ENCODE measurements at regions not wholly inside any gene's neighbourhood (a gene's known extent, or its start where the extent isn't known, plus 50 kb on each side); places are given as distances from the start of the nearest gene placed in this dataset.

- no peak for ATAC-seq
Measured at GRCh38 chr19:32227561-32228165, 117.7 kb upstream of the ZNF507 start.

GRCh38 chr19:32230441-32230840 lies 115.0 kb upstream of the ZNF507 start:
- ATAC-seq, result no peak

GRCh38 chr19:32231020-32231419 lies 114.4 kb upstream of the ZNF507 start:
- no peak for ATAC-seq

GRCh38 chr19:32231691-32232090 lies 113.7 kb upstream of the ZNF507 start:
- no peak for ATAC-seq

GRCh38 chr19:32232449-32232848 lies 113.0 kb upstream of the ZNF507 start:
- no peak for ATAC-seq

GRCh38 chr19:32233091-32233490 lies 112.3 kb upstream of the ZNF507 start:
- no peak for ATAC-seq

- no peak for ATAC-seq
Measured at GRCh38 chr19:32233885-32234284, 111.5 kb upstream of the ZNF507 start.

- ATAC-seq, result no peak
Measured at GRCh38 chr19:32234663-32235217, 110.7 kb upstream of the ZNF507 start.

GRCh38 chr19:32238076-32238475 lies 107.3 kb upstream of the ZNF507 start:
- no peak for ATAC-seq

GRCh38 chr19:32240316-32240715 lies 105.1 kb upstream of the ZNF507 start:
- ATAC-seq, result no peak

- ATAC-seq, result no peak
Measured at GRCh38 chr19:32241306-32241705, 104.1 kb upstream of the ZNF507 start.

- ATAC-seq, result no peak
Measured at GRCh38 chr19:32241932-32242710, 103.3 kb upstream of the ZNF507 start.

- no peak for ATAC-seq
Measured at GRCh38 chr19:32246006-32246405, 99.4 kb upstream of the ZNF507 start.

- ATAC-seq, result no peak
Measured at GRCh38 chr19:32251634-32252332, 93.6 kb upstream of the ZNF507 start.

GRCh38 chr19:32252333-32252669 lies 93.1 kb upstream of the ZNF507 start:
- ATAC-seq, result no peak

- no peak for ATAC-seq
Measured at GRCh38 chr19:32253683-32254508, 91.5 kb upstream of the ZNF507 start.

- no peak for ATAC-seq
Measured at GRCh38 chr19:32254509-32254890, 90.9 kb upstream of the ZNF507 start.

- ATAC-seq, result no peak
Measured at GRCh38 chr19:32255536-32256295, 89.7 kb upstream of the ZNF507 start.

- no peak for ATAC-seq
Measured at GRCh38 chr19:32256341-32256975, 89.0 kb upstream of the ZNF507 start.

GRCh38 chr19:32257326-32258073 lies 87.9 kb upstream of the ZNF507 start:
- ATAC-seq, result no peak

GRCh38 chr19:32258167-32258566 lies 87.2 kb upstream of the ZNF507 start:
- no peak for ATAC-seq

All from activated CD4-positive, CD25-positive, alpha-beta regulatory T cell treated with anti-CD3 and anti-CD28 coated beads, Interleukin-2, amount 50 U/mL, for 24 hours (primary cell).